ENCODE measurements at regions not wholly inside any gene's neighbourhood (a gene's known extent, or its start where the extent isn't known, plus 50 kb on each side); places are given as distances from the start of the nearest gene placed in this dataset.

GRCh38 chr5:121263456-121263855 lies 588.2 kb upstream of the FTMT start:
- H3K4me3 ChIP-seq: no peak overlapping the region
- ChIA-PET CTCF (ENCODE audit: low intra/inter-chr PET ratio) (no interaction called here), POLR2A (no interaction called here)
- TF ChIP-seq CBX1 (IDR thresholded peaks at IDR 0.05; ENCODE audit: low read depth): no peak
- TF ChIP-seq BRCA1 (IDR thresholded peaks at IDR 0.05): no peak
- no peak for TF ChIP-seq BRCA1 (CRISPR knock-in tag; IDR thresholded peaks at IDR 0.05)
- no peak for TF ChIP-seq FUS (optimal IDR thresholded peaks at IDR 0.05; ENCODE audit: low read depth, low read length)
- TF ChIP-seq ZNF561 (CRISPR knock-in tag; conservative IDR thresholded peaks at IDR 0.05): no peak
- no peak for TF ChIP-seq CEBPG (CRISPR knock-in tag; IDR thresholded peaks at IDR 0.05)
- TF ChIP-seq CEBPG (tag; conservative IDR thresholded peaks at IDR 0.05 in 1 of 2, IDR thresholded peaks at IDR 0.05 in 1 of 2): no peak
- no peak for TF ChIP-seq NFE2 (IDR thresholded peaks at IDR 0.05; ENCODE audit: low read depth)
- TF ChIP-seq PRDM10 (IDR thresholded peaks at IDR 0.05; ENCODE audit: partially characterized antibody): no peak
- TF ChIP-seq KDM2B (CRISPR knock-in tag; IDR thresholded peaks at IDR 0.05): no peak
- no peak for TF ChIP-seq UBTF (IDR thresholded peaks at IDR 0.05; ENCODE audit: borderline replicate concordance in 1 of 2, low read depth in 2 of 2, low read length in 2 of 2)
- TF ChIP-seq ZNF324 (CRISPR knock-in tag; IDR thresholded peaks at IDR 0.05): no peak
- H3K27ac ChIP-seq (ENCODE audit: extremely low read depth, low read depth, low read length): no peak overlapping the region
- in situ Hi-C loops (cut with MboI) (no loop called here), intact Hi-C loops (cut with micrococcal nuclease) (no loop called here)
- FAIRE-seq (no peak), ATAC-seq (no peak), DNase-seq (ENCODE audit: extremely low read depth in 1 of 4, low spot score in 3 of 4) (no peak)
- no peak overlapping the region for H2AFZ ChIP-seq (ENCODE audit: low read depth, low read length)
- H3K9me3 ChIP-seq (replicated peaks; ENCODE audit: control insufficient read depth, insufficient read depth, low read depth, low read length): no peaks in the 10 kb centered on the region; the same call in 1 of the 2 replicates
- H3K4me1 ChIP-seq (replicated peaks in 1 of 2; ENCODE audit: control insufficient read depth in 2 of 2, insufficient read depth in 2 of 2, low read length in 2 of 2): no peaks in the 10 kb centered on the region
- no TSS peak for BruUV-seq (replicated peaks)
- H3K4me2 ChIP-seq (ENCODE audit: insufficient read depth, low read length): no peak overlapping the region
- H3K9me1 ChIP-seq (ENCODE audit: control insufficient read depth, insufficient read depth, low read length): no peaks in the 10 kb centered on the region
- H3K79me2 ChIP-seq (ENCODE audit: control insufficient read depth, insufficient read depth, low read length): no peaks in the 10 kb centered on the region
- no peaks in the 10 kb centered on the region for H3K27me3 ChIP-seq (ENCODE audit: control insufficient read depth in 2 of 2, insufficient read depth in 2 of 2, low read length in 2 of 2)
- H3K9ac ChIP-seq (ENCODE audit: insufficient read depth in 1 of 2, low read depth in 2 of 2, low read length in 2 of 2): no peak overlapping the region
- 4% methylated on average over 3 of the region's 3 CpGs for WGBS (ENCODE audit: insufficient coverage, low coverage, missing lambda C conversion rate)
- H4K20me1 ChIP-seq (replicated peaks; ENCODE audit: control insufficient read depth, insufficient read depth, low read length): no peaks in the 10 kb centered on the region
- H3K36me3 ChIP-seq (ENCODE audit: control insufficient read depth, insufficient read depth, low read length): no peaks in the 10 kb centered on the region

Data from K562 (cell line).